ENCODE measurements at regions not wholly inside any gene's neighbourhood (a gene's known extent, or its start where the extent isn't known, plus 50 kb on each side); places are given as distances from the start of the nearest gene placed in this dataset.
"Not testable (repeated sequence)": the region's sequence is repeated elsewhere in the genome, so short reads cannot be mapped to it uniquely, and the experiment has no call there.

DNA sequence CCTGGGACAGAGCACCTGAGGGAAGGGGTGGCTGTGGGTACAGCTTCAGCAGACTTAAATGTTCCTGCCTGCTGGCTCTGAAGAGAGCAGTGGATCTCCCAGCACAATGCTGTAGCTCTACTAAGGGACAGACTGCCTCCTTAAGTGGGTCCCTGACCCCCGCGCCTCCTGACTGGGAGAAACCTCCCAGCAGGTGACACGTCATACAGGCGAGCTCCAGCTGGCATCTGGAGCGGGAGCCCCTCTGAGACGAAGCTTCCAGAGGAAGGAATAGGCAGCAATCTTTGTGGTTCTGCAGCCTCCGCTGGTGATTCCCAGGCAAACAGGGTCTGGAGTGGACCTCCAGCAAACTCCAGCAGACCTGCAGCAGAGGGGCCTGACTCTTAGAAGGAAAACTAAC lies 944.9 kb downstream of the CDH8 start:
- TF ChIP-seq NR2F1 (conservative IDR thresholded peaks at IDR 0.05); IRF4 (IDR thresholded peaks at IDR 0.05; ENCODE audit: low read depth, low read length); BACH1 (IDR thresholded peaks at IDR 0.05; ENCODE audit: borderline replicate concordance); RUNX3 (IDR thresholded peaks at IDR 0.05; ENCODE audit: low read length); ESRRA (IDR thresholded peaks at IDR 0.05; ENCODE audit: low read length); JUNB (IDR thresholded peaks at IDR 0.05); SMC3 (IDR thresholded peaks at IDR 0.05; ENCODE audit: borderline replicate concordance, low read length); TCF7 (IDR thresholded peaks at IDR 0.05; ENCODE audit: borderline replicate concordance); HDAC6 (IDR thresholded peaks at IDR 0.05; ENCODE audit: unreplicated experiment); HDAC2 (IDR thresholded peaks at IDR 0.05); TCF3 (IDR thresholded peaks at IDR 0.05; ENCODE audit: borderline replicate concordance, insufficient read depth, low read depth, low read length): not testable (repeated sequence)
- TF ChIP-seq, protein P1, sequence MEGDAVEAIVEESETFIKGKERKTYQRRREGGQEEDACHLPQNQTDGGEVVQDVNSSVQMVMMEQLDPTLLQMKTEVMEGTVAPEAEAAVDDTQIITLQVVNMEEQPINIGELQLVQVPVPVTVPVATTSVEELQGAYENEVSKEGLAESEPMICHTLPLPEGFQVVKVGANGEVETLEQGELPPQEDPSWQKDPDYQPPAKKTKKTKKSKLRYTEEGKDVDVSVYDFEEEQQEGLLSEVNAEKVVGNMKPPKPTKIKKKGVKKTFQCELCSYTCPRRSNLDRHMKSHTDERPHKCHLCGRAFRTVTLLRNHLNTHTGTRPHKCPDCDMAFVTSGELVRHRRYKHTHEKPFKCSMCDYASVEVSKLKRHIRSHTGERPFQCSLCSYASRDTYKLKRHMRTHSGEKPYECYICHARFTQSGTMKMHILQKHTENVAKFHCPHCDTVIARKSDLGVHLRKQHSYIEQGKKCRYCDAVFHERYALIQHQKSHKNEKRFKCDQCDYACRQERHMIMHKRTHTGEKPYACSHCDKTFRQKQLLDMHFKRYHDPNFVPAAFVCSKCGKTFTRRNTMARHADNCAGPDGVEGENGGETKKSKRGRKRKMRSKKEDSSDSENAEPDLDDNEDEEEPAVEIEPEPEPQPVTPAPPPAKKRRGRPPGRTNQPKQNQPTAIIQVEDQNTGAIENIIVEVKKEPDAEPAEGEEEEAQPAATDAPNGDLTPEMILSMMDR (IDR thresholded peaks at IDR 0.05 in 2 of 3, conservative IDR thresholded peaks at IDR 0.05 in 1 of 3; ENCODE audit: control insufficient read depth in 2 of 3, extremely low read depth in 1 of 3, insufficient read depth in 1 of 3, low read depth in 3 of 3, low read length in 3 of 3) = not testable (repeated sequence)
